ENCODE measurements at regions not wholly inside any gene's neighbourhood (a gene's known extent, or its start where the extent isn't known, plus 50 kb on each side); places are given as distances from the start of the nearest gene placed in this dataset.

GRCh38 chr7:24444666-24445440 lies 128.4 kb upstream of the PALS2 start:
- TF ChIP-seq EZH2phosphoT487 (IDR thresholded peaks at IDR 0.05; ENCODE audit: borderline replicate concordance, low read length) (no peak), EZH2 (IDR thresholded peaks at IDR 0.05; ENCODE audit: low read length, unreplicated experiment) (no peak)
- TF ChIP-seq, protein P1, sequence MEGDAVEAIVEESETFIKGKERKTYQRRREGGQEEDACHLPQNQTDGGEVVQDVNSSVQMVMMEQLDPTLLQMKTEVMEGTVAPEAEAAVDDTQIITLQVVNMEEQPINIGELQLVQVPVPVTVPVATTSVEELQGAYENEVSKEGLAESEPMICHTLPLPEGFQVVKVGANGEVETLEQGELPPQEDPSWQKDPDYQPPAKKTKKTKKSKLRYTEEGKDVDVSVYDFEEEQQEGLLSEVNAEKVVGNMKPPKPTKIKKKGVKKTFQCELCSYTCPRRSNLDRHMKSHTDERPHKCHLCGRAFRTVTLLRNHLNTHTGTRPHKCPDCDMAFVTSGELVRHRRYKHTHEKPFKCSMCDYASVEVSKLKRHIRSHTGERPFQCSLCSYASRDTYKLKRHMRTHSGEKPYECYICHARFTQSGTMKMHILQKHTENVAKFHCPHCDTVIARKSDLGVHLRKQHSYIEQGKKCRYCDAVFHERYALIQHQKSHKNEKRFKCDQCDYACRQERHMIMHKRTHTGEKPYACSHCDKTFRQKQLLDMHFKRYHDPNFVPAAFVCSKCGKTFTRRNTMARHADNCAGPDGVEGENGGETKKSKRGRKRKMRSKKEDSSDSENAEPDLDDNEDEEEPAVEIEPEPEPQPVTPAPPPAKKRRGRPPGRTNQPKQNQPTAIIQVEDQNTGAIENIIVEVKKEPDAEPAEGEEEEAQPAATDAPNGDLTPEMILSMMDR (conservative IDR thresholded peaks at IDR 0.05; ENCODE audit: low read depth, low read length) = no peak

All from PC-3 (cell line).